ENCODE measurements at regions not wholly inside any gene's neighbourhood (a gene's known extent, or its start where the extent isn't known, plus 50 kb on each side); places are given as distances from the start of the nearest gene placed in this dataset.

DNA sequence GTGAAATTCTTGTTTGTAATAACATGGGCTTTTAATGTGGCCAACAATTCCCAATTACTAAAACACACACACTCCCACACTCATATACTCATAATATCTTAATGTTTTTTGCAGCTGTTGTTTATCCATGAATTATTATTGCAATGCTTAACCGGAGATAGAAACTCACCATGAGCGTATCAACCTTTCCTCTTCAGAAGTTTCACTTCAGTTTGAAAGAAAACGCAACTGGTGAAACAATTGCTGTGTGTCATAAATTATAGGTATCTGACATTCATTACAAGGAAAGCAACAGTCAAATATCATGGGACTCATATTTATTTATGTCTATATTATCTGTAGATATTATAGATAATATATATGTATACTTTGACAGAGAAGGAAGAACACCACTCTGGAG lies 104.1 kb downstream of the HDGFL1 start:
- Histone ChIP-seq H4K20me1 (ENCODE audit: insufficient read depth) (no peaks in the 10 kb centered on the region), H3K27me3 (ENCODE audit: insufficient read depth, low read length) (no peaks in the 10 kb centered on the region), H3K36me3 (ENCODE audit: control insufficient read depth in 1 of 2, insufficient read depth in 2 of 2, low read length in 2 of 2) (no peaks in the 10 kb centered on the region; a peak in 1 of 4 replicates), H3K4me1 (ENCODE audit: control insufficient read depth in 1 of 2, insufficient read depth in 2 of 2, low read length in 2 of 2) (no peaks in the 10 kb centered on the region), H3K4me2 (ENCODE audit: low read length) (no peak overlapping the region), H3K4me3 (replicated peaks in 1 of 2; ENCODE audit: low read depth in 1 of 2, low read length in 2 of 2) (no peak overlapping the region), H3K9me2 (ENCODE audit: insufficient read depth) (no peaks in the 10 kb centered on the region), H3K9ac (ENCODE audit: low read length) (no peak overlapping the region), H2AFZ (ENCODE audit: low read depth, low read length, poor library complexity, severe bottlenecking) (no peak overlapping the region), H3K9me3 (ENCODE audit: control insufficient read depth in 1 of 2, insufficient read depth in 1 of 2, low read depth in 1 of 2, low read length in 2 of 2) (peaks cover 0 to 3% of the 10 kb centered on the region in 2 experiments; a peak in 2 of 4 replicates), H3K27ac (ENCODE audit: low read depth, low read length) (no peak overlapping the region), H3K79me2 (ENCODE audit: insufficient read depth, low read length) (no peaks in the 10 kb centered on the region)
- DNase-seq (ENCODE audit: low read depth, low spot score) (no peak), ATAC-seq (no peak)
- RAD21 ChIA-PET (ENCODE audit: low non-redundant PET in 1 of 2, low total read pairs in 2 of 2, uncharacterized antibody in 2 of 2, unreplicated experiment in 2 of 2), result no interaction called here
- TF ChIP-seq JUND (IDR thresholded peaks at IDR 0.05), result no peak
- TF ChIP-seq POLR2AphosphoS5 (IDR thresholded peaks at IDR 0.05; ENCODE audit: low read depth, low read length), result no peak
- no peak for TF ChIP-seq SRF (IDR thresholded peaks at IDR 0.05; ENCODE audit: low read depth)
- no peak for TF ChIP-seq CBX3 (IDR thresholded peaks at IDR 0.05; ENCODE audit: low read depth)
- no peak for TF ChIP-seq EZH2phosphoT487 (IDR thresholded peaks at IDR 0.05; ENCODE audit: borderline replicate concordance)
- TF ChIP-seq EGR1 (IDR thresholded peaks at IDR 0.05; ENCODE audit: low read depth), result no peak
- no peak for TF ChIP-seq ZNF274 (IDR thresholded peaks at IDR 0.05; ENCODE audit: low read depth, low read length)
- no peak for TF ChIP-seq YY1 (IDR thresholded peaks at IDR 0.05; ENCODE audit: extremely low read depth, insufficient replicate concordance, low read depth, low read length)
- no peak for TF ChIP-seq TCF7L2 (IDR thresholded peaks at IDR 0.05; ENCODE audit: borderline replicate concordance, extremely low read depth, insufficient read depth, insufficient read length)
- TF ChIP-seq POLR2A (IDR thresholded peaks at IDR 0.05; ENCODE audit: borderline replicate concordance, extremely low read depth, insufficient read depth, insufficient read length), result no peak
- TF ChIP-seq FOSL1 (IDR thresholded peaks at IDR 0.05; ENCODE audit: low read depth), result no peak
- TF ChIP-seq, protein P1, sequence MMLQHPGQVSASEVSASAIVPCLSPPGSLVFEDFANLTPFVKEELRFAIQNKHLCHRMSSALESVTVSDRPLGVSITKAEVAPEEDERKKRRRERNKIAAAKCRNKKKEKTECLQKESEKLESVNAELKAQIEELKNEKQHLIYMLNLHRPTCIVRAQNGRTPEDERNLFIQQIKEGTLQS (IDR thresholded peaks at IDR 0.05), result no peak
- no peak for TF ChIP-seq RAD21 (IDR thresholded peaks at IDR 0.05; ENCODE audit: low read depth)
- TF ChIP-seq, protein P2, sequence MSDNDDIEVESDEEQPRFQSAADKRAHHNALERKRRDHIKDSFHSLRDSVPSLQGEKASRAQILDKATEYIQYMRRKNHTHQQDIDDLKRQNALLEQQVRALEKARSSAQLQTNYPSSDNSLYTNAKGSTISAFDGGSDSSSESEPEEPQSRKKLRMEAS (IDR thresholded peaks at IDR 0.05), result no peak
- TF ChIP-seq, protein P3, sequence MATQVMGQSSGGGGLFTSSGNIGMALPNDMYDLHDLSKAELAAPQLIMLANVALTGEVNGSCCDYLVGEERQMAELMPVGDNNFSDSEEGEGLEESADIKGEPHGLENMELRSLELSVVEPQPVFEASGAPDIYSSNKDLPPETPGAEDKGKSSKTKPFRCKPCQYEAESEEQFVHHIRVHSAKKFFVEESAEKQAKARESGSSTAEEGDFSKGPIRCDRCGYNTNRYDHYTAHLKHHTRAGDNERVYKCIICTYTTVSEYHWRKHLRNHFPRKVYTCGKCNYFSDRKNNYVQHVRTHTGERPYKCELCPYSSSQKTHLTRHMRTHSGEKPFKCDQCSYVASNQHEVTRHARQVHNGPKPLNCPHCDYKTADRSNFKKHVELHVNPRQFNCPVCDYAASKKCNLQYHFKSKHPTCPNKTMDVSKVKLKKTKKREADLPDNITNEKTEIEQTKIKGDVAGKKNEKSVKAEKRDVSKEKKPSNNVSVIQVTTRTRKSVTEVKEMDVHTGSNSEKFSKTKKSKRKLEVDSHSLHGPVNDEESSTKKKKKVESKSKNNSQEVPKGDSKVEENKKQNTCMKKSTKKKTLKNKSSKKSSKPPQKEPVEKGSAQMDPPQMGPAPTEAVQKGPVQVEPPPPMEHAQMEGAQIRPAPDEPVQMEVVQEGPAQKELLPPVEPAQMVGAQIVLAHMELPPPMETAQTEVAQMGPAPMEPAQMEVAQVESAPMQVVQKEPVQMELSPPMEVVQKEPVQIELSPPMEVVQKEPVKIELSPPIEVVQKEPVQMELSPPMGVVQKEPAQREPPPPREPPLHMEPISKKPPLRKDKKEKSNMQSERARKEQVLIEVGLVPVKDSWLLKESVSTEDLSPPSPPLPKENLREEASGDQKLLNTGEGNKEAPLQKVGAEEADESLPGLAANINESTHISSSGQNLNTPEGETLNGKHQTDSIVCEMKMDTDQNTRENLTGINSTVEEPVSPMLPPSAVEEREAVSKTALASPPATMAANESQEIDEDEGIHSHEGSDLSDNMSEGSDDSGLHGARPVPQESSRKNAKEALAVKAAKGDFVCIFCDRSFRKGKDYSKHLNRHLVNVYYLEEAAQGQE (IDR thresholded peaks at IDR 0.05; ENCODE audit: low read depth), result no peak
- TF ChIP-seq ELF1 (IDR thresholded peaks at IDR 0.05; ENCODE audit: borderline replicate concordance, low read depth), result no peak
- no peak for TF ChIP-seq SP1 (IDR thresholded peaks at IDR 0.05; ENCODE audit: low read depth)
- TF ChIP-seq, protein P4, sequence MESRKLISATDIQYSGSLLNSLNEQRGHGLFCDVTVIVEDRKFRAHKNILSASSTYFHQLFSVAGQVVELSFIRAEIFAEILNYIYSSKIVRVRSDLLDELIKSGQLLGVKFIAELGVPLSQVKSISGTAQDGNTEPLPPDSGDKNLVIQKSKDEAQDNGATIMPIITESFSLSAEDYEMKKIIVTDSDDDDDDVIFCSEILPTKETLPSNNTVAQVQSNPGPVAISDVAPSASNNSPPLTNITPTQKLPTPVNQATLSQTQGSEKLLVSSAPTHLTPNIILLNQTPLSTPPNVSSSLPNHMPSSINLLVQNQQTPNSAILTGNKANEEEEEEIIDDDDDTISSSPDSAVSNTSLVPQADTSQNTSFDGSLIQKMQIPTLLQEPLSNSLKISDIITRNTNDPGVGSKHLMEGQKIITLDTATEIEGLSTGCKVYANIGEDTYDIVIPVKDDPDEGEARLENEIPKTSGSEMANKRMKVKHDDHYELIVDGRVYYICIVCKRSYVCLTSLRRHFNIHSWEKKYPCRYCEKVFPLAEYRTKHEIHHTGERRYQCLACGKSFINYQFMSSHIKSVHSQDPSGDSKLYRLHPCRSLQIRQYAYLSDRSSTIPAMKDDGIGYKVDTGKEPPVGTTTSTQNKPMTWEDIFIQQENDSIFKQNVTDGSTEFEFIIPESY (IDR thresholded peaks at IDR 0.05; ENCODE audit: extremely low read depth, insufficient replicate concordance, low read length), result no peak
- TF ChIP-seq SIN3A (IDR thresholded peaks at IDR 0.05; ENCODE audit: low read depth), result no peak
- CTCF ChIA-PET, result no interaction called here
- no TSS peak for BruUV-seq (replicated peaks)
- POLR2A ChIA-PET, result no interaction called here
- intact Hi-C loops (cut with micrococcal nuclease), result no loop called here
